Tibial nerve (tissue), 4 donors: ENCODE measurements at regions not wholly inside any gene's neighbourhood (a gene's known extent, or its start where the extent isn't known, plus 50 kb on each side); places are given as distances from the start of the nearest gene placed in this dataset.

Experiments
- DNase-seq, 2 donors: peaks; one replicate each; pipeline ENCODE4 v3.0.0-alpha.2; 2019; ENCODE audit warnings: low spot score in 2 of 2
- H3K27ac ChIP-seq, 4 donors: fragments of 200-600 bp; sonication (generic) in 3 of 4; one replicate each; pipeline ENCODE4 v1.5.1; 2017 to 2019; ENCODE audit warnings: mild to moderate bottlenecking in 1 of 4
- H3K27me3 ChIP-seq, 2 donors: fragments of 200-600 bp; sonication (generic) in 1 of 2; one replicate each; pipeline versions ENCODE4 v1.5.1 to v1.6.0; 2017 to 2019
- H3K36me3 ChIP-seq, 3 donors: fragments of 200-600 bp; sonication (generic); one replicate each; pipeline ENCODE4 v1.5.1; 2018 to 2019
- H3K4me1 ChIP-seq, 4 donors: fragments of 200-600 bp; sonication (generic) in 3 of 4; one replicate each; pipeline ENCODE4 v1.5.1; 2017 to 2019
- H3K4me3 ChIP-seq, 4 donors: fragments of 200-600 bp; sonication (generic) in 3 of 4; one replicate each; pipeline ENCODE4 v1.5.1; 2017 to 2019; ENCODE audit warnings: mild to moderate bottlenecking in 1 of 4, moderate library complexity in 1 of 4
- H3K9me3 ChIP-seq, 4 donors: fragments of 200-600 bp; sonication (generic) in 3 of 4; one replicate each; pipeline ENCODE4 v1.5.1; 2017 to 2019
- EP300 ChIP-seq, 2 donors: sonication (generic); formaldehyde crosslinking; IDR thresholded peaks; one replicate each; pipeline ENCODE4 v1.6.1; 2017; ENCODE audit warnings: antibody characterized with exemption in 2 of 2, mild to moderate bottlenecking in 1 of 2
- POLR2A ChIP-seq, 2 donors: fragments of 450-650 bp; IDR thresholded peaks; one replicate each; pipeline ENCODE4 v1.6.1; 2017; ENCODE audit warnings: antibody characterized with exemption in 2 of 2, mild to moderate bottlenecking in 2 of 2, moderate library complexity in 2 of 2
- WGBS, 2 donors: methylation state at CpG; one replicate each; pipeline ENCODE4 v1.1.5; 2018; 5-methylcytosine and 5-hydroxymethylcytosine counted together
- TF ChIP-seq, protein P1 (sequence below), 5 experiments: fragments of 200-600 bp in 3 of 5; fragments of 450-650 bp in 2 of 5; sonication (generic) in 3 of 5; IDR thresholded peaks; one replicate each; pipeline ENCODE4 v1.5.1; 2016 to 2019; ENCODE audit warnings: antibody characterized with exemption in 5 of 5, mild to moderate bottlenecking in 3 of 5, moderate library complexity in 2 of 5

DNA sequence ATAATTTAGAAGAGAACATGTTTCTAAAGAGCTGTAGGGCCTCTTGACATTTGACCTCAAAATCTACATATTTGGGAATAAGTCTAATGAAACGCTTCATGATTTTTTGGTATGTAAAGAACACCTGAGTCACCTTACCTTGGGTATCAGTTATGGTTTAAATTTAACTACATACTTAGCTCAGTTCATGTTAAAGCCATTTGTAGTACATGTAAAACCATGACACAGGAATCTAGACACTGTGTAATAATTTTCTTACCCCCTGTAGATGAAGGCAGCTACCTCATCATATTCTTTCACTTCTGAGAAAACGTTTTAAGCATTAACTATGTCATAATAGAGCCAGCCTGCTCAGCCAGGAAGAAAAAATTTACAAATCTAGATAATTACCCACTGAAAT, 105.8 kb upstream of the CPNE8 start:
- Histone ChIP-seq H3K27me3 (no peaks in the 10 kb centered on the region), H3K27ac (no peak overlapping the region), H3K9me3 (no peaks in the 10 kb centered on the region), H3K4me3 (no peak overlapping the region), H3K4me1 (no peaks in the 10 kb centered on the region), H3K36me3 (no peaks in the 10 kb centered on the region)
- WGBS, 2 donors, result 48 to 60% methylated on average over 2 of the region's 2 CpGs
- TF ChIP-seq EP300 (IDR thresholded peaks at IDR 0.05) (no peak), POLR2A (IDR thresholded peaks at IDR 0.05) (no peak)
- TF ChIP-seq, protein P1, sequence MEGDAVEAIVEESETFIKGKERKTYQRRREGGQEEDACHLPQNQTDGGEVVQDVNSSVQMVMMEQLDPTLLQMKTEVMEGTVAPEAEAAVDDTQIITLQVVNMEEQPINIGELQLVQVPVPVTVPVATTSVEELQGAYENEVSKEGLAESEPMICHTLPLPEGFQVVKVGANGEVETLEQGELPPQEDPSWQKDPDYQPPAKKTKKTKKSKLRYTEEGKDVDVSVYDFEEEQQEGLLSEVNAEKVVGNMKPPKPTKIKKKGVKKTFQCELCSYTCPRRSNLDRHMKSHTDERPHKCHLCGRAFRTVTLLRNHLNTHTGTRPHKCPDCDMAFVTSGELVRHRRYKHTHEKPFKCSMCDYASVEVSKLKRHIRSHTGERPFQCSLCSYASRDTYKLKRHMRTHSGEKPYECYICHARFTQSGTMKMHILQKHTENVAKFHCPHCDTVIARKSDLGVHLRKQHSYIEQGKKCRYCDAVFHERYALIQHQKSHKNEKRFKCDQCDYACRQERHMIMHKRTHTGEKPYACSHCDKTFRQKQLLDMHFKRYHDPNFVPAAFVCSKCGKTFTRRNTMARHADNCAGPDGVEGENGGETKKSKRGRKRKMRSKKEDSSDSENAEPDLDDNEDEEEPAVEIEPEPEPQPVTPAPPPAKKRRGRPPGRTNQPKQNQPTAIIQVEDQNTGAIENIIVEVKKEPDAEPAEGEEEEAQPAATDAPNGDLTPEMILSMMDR (IDR thresholded peaks at IDR 0.05), result no peak
- DNase-seq, result no peak

DNA sequence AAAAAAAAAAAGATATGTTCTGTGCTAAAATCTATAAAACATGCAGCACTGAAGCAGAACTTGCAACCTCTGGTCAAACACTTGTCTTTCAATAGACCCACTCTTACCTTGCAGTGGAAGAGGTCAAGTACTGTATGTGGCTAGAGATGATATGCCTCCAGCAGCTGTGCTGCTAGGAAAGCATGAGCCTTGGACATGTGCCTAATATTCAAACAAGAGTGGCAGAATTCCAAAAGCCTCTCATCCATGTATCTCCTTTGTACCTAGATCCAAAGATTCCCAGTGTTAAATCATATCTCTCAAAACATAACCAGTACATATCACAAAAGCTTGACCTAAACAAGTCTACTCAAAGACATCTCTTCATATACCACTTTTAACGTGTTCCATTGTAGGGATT, 105.0 kb upstream of the CPNE8 start:
- no peak for DNase-seq
- Histone ChIP-seq H3K27ac (no peak overlapping the region), H3K27me3 (no peaks in the 10 kb centered on the region), H3K4me3 (no peak overlapping the region), H3K4me1 (no peaks in the 10 kb centered on the region), H3K36me3 (no peaks in the 10 kb centered on the region), H3K9me3 (no peaks in the 10 kb centered on the region)
- TF ChIP-seq EP300 (IDR thresholded peaks at IDR 0.05) (no peak), POLR2A (IDR thresholded peaks at IDR 0.05) (no peak)
- TF ChIP-seq, protein P1 (IDR thresholded peaks at IDR 0.05), result no peak
- WGBS, 2 donors, result 64 to 69% methylated on average over 1 of the region's 1 CpG

DNA sequence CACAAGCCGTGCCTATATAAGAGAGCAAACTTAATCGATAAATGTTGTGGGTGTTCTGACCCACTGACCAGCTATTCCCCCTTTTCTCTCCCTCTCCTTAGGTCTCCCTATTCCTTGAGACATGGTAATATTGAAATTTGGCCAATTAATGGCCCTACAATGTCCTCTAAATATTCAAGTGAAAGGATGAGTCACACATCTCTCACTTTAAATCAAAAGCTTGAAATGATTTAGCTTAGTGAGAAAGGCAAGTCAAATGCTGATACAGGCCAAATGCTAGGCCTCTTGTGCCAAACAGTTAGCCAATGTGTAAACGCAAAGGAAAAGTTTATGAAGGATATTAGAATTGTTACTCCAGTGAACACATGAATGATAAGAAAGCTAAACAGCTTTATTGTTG, 102.2 kb upstream of the CPNE8 start:
- H3K36me3 ChIP-seq, result no peaks in the 10 kb centered on the region
- WGBS, 2 donors, result 87 to 89% methylated on average over 3 of the region's 3 CpGs
- no peak overlapping the region for H3K27ac ChIP-seq
- DNase-seq, result no peak
- no peak overlapping the region for H3K4me3 ChIP-seq
- H3K9me3 ChIP-seq, result no peaks in the 10 kb centered on the region
- no peaks in the 10 kb centered on the region for H3K27me3 ChIP-seq
- H3K4me1 ChIP-seq, result no peaks in the 10 kb centered on the region
- TF ChIP-seq EP300 (IDR thresholded peaks at IDR 0.05), result no peak
- TF ChIP-seq, protein P1 (IDR thresholded peaks at IDR 0.05), result no peak
- TF ChIP-seq POLR2A (IDR thresholded peaks at IDR 0.05), result no peak

DNA sequence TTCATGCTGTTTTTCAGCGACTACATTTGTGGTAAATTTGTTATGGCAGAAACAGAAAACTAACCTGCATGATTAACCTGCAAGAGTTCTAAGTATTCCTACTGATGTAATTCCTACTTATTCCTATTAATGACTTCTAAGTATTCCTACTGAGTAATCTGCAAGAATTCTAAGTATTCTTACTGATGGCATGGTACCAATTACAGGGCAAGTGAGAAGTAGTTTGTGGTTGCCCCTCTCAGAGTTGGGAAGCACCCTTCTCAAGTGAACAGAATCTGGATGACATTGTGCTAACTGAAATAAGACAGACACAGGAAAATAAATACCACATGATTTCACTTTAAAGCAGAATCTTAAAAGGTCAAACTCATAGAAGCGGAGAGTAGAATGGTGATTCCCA, 100.9 kb upstream of the CPNE8 start:
- Histone ChIP-seq H3K9me3 (no peaks in the 10 kb centered on the region), H3K4me3 (no peak overlapping the region), H3K4me1 (no peaks in the 10 kb centered on the region), H3K27ac (no peak overlapping the region), H3K36me3 (no peaks in the 10 kb centered on the region), H3K27me3 (no peaks in the 10 kb centered on the region)
- TF ChIP-seq POLR2A (IDR thresholded peaks at IDR 0.05) (no peak), EP300 (IDR thresholded peaks at IDR 0.05) (no peak)
- TF ChIP-seq, protein P1 (IDR thresholded peaks at IDR 0.05), result no peak
- no peak for DNase-seq
- 88 to 90% methylated on average over 2 of the region's 2 CpGs for WGBS, 2 donors

DNA sequence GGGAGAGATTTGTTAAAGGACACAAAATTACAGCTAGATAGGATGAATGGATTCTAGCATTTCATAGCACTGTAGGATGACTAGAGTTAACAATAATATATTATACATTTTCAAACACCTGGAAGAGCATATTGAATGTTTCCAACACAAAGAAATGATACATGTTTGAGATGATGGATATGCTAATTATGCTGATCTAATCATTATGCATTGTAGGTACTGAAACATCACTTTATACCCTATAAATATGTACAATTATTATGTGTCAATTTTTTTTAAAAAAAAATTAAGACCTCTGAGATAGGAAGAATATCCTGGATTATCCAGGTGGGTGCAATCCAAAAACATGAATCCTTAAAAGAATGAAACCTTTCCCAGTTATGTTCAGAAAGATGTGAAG, 100.3 kb upstream of the CPNE8 start:
- no peak overlapping the region for H3K4me3 ChIP-seq
- DNase-seq, result no peak
- TF ChIP-seq POLR2A (IDR thresholded peaks at IDR 0.05) (no peak), EP300 (IDR thresholded peaks at IDR 0.05) (no peak)
- TF ChIP-seq, protein P1 (IDR thresholded peaks at IDR 0.05), result no peak
- no peaks in the 10 kb centered on the region for H3K27me3 ChIP-seq
- H3K36me3 ChIP-seq, result no peaks in the 10 kb centered on the region
- H3K27ac ChIP-seq, result no peak overlapping the region
- no peaks in the 10 kb centered on the region for H3K9me3 ChIP-seq
- H3K4me1 ChIP-seq, result no peaks in the 10 kb centered on the region
